ENCODE measurements at regions not wholly inside any gene's neighbourhood (a gene's known extent, or its start where the extent isn't known, plus 50 kb on each side); places are given as distances from the start of the nearest gene placed in this dataset.
"Not testable (repeated sequence)": the region's sequence is repeated elsewhere in the genome, so short reads cannot be mapped to it uniquely, and the experiment has no call there.

DNA sequence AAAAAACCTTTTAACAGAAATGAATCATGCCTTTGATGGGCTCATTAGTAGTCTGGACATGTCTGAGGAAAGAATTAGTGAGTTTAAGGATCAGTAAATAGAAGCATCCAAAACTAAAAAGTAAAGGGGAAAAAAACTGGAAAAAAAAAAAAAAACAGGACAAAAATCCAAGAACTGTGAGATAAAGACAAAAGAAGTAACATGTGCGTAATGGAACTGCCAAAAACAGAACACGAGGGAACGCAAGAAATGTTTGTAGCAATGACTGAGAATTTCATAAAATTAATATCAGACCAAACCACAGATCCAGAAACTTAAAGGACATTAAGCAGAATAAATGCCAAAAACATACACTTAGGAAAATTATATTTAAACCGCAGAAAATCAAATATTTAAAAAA, 77.4 kb downstream of the MS4A13 start:
- ChIA-PET POLR2A (no interaction called here), CTCF (no interaction called here)

DNA sequence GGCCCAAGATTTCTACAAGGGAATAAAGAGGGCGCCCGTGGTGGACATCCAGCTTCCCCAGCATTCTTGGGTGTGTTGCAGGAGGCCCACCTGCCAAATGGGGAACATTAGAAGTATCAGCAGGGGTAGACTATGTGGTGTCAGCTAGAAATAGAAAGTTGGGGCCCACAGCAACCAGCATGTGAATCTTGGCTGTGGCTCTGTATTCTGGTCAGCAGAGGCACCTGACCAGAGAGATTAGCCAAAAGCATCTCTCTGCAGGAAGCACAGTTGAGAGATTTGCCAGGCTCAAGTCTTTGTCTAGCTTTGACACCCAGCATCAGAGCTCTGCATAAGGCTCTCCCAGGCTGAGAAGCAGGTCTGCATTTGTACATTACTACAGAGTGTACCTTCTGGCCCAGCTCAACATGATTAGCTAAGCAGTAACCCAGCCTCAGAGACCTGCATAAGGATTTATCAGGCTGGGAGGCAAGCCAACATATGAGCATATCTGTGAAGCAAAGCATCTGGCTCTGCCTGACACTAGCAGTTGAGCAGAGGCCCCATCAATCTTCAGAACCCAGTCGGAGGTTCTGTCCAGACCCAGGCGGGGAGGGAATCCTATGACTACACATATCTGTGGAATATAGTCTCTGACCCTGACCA, 79.9 kb downstream of the MS4A13 start:
- ChIA-PET CTCF (interaction anchor here (1.3 to 1.4 kb wide), 3 partner anchors 15 to 262 kb away, joined by 3 to 6 read pairs (median 4); no protein-coding TSS in a partner anchor), POLR2A (no interaction called here)
- TF ChIP-seq, protein P1, sequence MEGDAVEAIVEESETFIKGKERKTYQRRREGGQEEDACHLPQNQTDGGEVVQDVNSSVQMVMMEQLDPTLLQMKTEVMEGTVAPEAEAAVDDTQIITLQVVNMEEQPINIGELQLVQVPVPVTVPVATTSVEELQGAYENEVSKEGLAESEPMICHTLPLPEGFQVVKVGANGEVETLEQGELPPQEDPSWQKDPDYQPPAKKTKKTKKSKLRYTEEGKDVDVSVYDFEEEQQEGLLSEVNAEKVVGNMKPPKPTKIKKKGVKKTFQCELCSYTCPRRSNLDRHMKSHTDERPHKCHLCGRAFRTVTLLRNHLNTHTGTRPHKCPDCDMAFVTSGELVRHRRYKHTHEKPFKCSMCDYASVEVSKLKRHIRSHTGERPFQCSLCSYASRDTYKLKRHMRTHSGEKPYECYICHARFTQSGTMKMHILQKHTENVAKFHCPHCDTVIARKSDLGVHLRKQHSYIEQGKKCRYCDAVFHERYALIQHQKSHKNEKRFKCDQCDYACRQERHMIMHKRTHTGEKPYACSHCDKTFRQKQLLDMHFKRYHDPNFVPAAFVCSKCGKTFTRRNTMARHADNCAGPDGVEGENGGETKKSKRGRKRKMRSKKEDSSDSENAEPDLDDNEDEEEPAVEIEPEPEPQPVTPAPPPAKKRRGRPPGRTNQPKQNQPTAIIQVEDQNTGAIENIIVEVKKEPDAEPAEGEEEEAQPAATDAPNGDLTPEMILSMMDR (IDR thresholded peaks at IDR 0.05; ENCODE audit: control extremely low read depth, extremely low read depth, low read depth, missing control alignments), result no peak
- DNase-seq (ENCODE audit: extremely low spot score), result no peak

More for the DNA sequence above, 77.4 kb downstream of the MS4A13 start:
- no peak for DNase-seq (ENCODE audit: extremely low spot score)
- TF ChIP-seq, protein P1 (IDR thresholded peaks at IDR 0.05; ENCODE audit: control extremely low read depth, extremely low read depth, low read depth, missing control alignments), result no peak

DNA sequence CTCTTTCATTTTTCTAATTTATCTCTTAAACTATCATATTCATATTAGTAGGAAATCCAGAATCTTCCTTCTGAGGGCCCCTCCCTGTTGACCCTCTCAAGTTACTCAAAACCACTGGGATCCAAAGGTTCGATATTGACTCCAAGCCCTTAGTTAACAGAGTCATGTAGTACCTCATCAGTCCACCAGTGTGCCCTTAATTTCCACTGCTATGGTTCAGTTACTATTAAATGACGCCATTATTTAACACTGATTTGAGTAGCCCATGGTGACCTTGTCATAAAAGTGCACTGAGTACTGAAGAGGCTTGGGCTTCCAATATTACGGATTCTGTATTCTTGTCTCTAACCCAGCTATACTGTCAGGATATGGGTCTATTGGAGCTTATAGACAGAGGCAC, 91.9 kb upstream of the MS4A8 start:
- TF ChIP-seq, protein P1 (IDR thresholded peaks at IDR 0.05; ENCODE audit: control extremely low read depth, extremely low read depth, low read depth, missing control alignments), result no peak
- no peak for DNase-seq (ENCODE audit: extremely low spot score)
- POLR2A ChIA-PET, result no interaction called here
- CTCF ChIA-PET, result interaction anchor here (2.9 kb wide), 1 partner anchor 11 kb away, joined by 11 read pairs; no protein-coding TSS in a partner anchor

DNA sequence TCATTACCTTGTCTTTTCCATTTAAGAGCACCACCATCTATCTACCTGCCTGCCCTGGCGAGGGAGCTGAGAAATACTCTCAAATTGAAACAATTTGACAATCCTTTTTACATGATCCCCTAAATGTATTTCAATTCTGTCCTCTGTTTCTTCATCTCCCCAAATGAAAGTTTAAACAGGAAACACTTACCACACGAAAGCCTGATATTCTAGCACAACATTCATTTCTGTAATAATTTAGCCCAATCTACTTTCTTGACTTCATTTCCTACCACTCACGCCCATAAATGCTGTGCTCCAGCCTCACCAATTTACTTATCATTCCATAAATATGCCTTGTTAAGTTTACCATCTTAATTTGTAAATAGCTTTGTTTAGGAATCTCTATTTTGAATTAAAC, 89.8 kb upstream of the MS4A8 start:
- ChIA-PET POLR2A (no interaction called here), CTCF (interaction anchor here (1.2 to 4.2 kb wide), 6 partner anchors 9 to 275 kb away, joined by 3 to 12 read pairs (median 5); no protein-coding TSS in a partner anchor)
- DNase-seq (ENCODE audit: extremely low spot score), result no peak
- TF ChIP-seq, protein P1 (IDR thresholded peaks at IDR 0.05; ENCODE audit: control extremely low read depth, extremely low read depth, low read depth, missing control alignments), result no peak

DNA sequence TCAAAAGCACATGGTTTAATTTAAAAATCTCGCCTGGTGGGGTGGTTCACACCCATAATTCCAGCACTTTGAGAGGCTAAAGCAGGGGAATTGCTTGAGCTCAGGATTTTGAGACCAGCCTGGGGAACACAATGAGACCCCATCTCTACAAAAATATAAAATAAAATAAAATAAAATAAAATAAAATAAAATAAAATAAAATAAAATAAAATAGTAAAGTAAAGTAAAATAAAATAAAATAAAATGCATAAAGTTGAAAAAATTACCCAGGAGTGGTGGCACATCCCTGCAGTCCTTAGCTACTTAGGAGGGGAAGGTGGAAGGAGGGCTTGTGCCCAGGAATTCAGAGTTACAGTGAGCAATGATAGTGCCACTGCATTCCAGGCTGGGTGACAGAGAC, 88.7 kb upstream of the MS4A8 start:
- DNase-seq (ENCODE audit: extremely low spot score), result no peak
- TF ChIP-seq, protein P1 (IDR thresholded peaks at IDR 0.05; ENCODE audit: control extremely low read depth, extremely low read depth, low read depth, missing control alignments), result no peak
- POLR2A ChIA-PET, result no interaction called here
- CTCF ChIA-PET, result interaction anchor here (1.7 to 4.2 kb wide), 4 partner anchors 8 to 276 kb away, joined by 3 to 12 read pairs (median 8); no protein-coding TSS in a partner anchor

DNA sequence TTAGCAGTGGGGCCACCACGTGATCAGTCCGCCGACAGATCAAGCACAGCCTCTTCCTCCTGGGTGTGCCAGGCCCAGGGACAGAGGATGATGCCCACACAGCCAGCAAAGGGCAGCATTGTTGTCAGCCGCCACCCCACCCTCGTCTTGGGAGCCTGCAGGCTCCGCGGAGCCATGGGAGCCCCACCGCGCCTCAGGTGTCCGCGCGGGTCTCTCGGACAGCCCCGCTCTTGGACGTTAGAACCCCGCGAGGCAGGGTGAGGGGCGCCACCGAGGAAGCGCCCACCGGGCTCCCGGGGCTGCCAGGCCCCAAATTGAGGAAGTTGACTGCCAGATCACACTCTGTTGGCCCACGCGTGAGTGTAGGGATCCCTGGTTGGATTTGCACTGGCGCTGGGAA, 83.9 kb upstream of the MS4A8 start:
- TF ChIP-seq, protein P1 (IDR thresholded peaks at IDR 0.05; ENCODE audit: control extremely low read depth, extremely low read depth, low read depth, missing control alignments), result no peak

DNA sequence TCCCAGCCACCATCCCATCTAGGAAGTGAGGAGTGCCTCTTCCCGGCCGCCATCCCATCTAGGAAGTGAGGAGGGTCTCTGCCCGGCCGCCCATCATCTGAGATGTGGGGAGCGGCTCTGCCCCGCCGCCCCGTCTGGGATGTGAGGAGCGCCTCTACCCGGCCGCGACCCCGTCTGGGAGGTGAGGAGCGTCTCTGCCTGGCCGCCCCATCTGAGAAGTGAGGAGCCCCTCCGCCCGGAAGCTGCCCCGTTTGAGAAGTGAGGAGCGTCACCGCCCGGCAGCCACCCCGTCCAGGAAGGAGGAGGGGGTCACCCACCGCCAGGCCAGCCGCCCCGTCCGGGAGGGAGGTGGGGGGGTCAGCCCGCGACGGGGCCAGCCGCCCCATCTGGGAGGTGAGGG, 77.5 kb upstream of the MS4A8 start:
- POLR2A ChIA-PET; CTCF ChIA-PET; DNase-seq (ENCODE audit: extremely low spot score): not testable (repeated sequence)

More for the DNA sequence above, 83.9 kb upstream of the MS4A8 start:
- ChIA-PET CTCF (interaction anchor here (1.0 to 1.2 kb wide), 2 partner anchors 14 to 17 kb away, joined by 3 to 4 read pairs; no protein-coding TSS in a partner anchor), POLR2A (no interaction called here)
- DNase-seq (ENCODE audit: extremely low spot score), result no peak

DNA sequence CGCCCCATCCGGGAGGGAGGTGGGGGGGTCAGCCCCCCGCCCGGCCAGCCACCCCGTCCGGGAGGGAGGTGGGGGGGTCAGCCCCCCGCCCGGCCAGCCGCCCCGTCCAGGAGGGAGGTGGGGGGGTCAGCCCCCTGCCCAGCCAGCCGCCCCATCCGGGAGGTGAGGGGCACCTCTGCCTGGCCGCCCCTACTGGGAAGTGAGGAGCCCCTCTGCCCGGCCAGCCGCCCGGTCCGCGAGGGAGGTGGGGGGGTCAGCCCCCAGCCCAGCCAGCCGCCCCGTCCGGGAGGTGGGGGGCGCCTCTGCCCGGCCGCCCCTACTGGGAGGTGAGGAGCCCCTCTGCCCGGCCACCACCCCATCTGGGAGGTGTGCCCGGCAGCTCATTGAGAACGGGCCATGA, 76.6 kb upstream of the MS4A8 start:
- POLR2A ChIA-PET; DNase-seq (ENCODE audit: extremely low spot score); CTCF ChIA-PET: not testable (repeated sequence)
